AG09319 (cell line): ENCODE measurements at regions not wholly inside any gene's neighbourhood (a gene's known extent, or its start where the extent isn't known, plus 50 kb on each side); places are given as distances from the start of the nearest gene placed in this dataset.

Source experiments
- DNase-seq: peaks from one replicate; pipeline ENCODE4 v3.0.0-alpha.2; 2010; ENCODE audit warnings: low read depth; ENCODE audit errors: extremely low read depth
- CTCF ChIP-seq: IDR thresholded peaks from 2 replicates; pipeline ENCODE4 v1.5.1; 2011; ENCODE audit warnings: low read depth, mild to moderate bottlenecking, inconsistent platforms, low read length, moderate library complexity

- DNase-seq: no peak
- TF ChIP-seq CTCF: no peak
Observed at GRCh38 chr6:22751223-22751622, 181.9 kb downstream of the HDGFL1 start.

GRCh38 chr6:22752522-22752921, 183.2 kb downstream of the HDGFL1 start:
- no peak for DNase-seq
- TF ChIP-seq CTCF: no peak

- no peak for TF ChIP-seq CTCF
Observed at GRCh38 chr6:22754061-22754460, 184.7 kb downstream of the HDGFL1 start.

GRCh38 chr6:22755605-22756004, 186.2 kb downstream of the HDGFL1 start:
- no peak for DNase-seq
- no peak for TF ChIP-seq CTCF

More at GRCh38 chr6:22754061-22754460, 184.7 kb downstream of the HDGFL1 start:
- no peak for DNase-seq

- no peak for DNase-seq
Observed at GRCh38 chr6:22756365-22756764, 187.0 kb downstream of the HDGFL1 start.

GRCh38 chr6:22764496-22764895, 195.1 kb downstream of the HDGFL1 start:
- DNase-seq: no peak
- TF ChIP-seq CTCF: no peak

More at GRCh38 chr6:22756365-22756764, 187.0 kb downstream of the HDGFL1 start:
- no peak for TF ChIP-seq CTCF

- no peak for TF ChIP-seq CTCF
Observed at GRCh38 chr6:22765015-22765414, 195.6 kb downstream of the HDGFL1 start.

More at GRCh38 chr6:22765015-22765414, 195.6 kb downstream of the HDGFL1 start:
- DNase-seq: no peak
